B cell (primary cell): ENCODE measurements at regions not wholly inside any gene's neighbourhood (a gene's known extent, or its start where the extent isn't known, plus 50 kb on each side); places are given as distances from the start of the nearest gene placed in this dataset.

Source experiments
- ATAC-seq: fragments of 200-7000 bp; cut with Tn5 transposase; one replicate; pipeline ENCODE4 v1.10.0; 2021; ENCODE audit warnings: low read depth, mild to moderate bottlenecking, moderate number of reproducible peaks, moderate library complexity
- CTCF ChIA-PET: fragments of 350-600 bp; sonication (Branson Sonifier 250); formaldehyde crosslinking; loops from one replicate; lab custom pipeline; 2021; ENCODE audit warnings: antibody characterized with exemption, inconsistent platforms; lab: Charles Lee
- POLR2A ChIA-PET: fragments of 350-600 bp; sonication (Branson Sonifier 250); formaldehyde crosslinking; loops from one replicate; lab custom pipeline; 2021; ENCODE audit warnings: antibody characterized with exemption; lab: Charles Lee
- DNase-seq: peaks from one replicate; pipeline ENCODE4 v3.0.0; 2013
- H2AFZ ChIP-seq: 2 replicates; pipeline ENCODE4 v1.6.1; 2012; ENCODE audit warnings: mild to moderate bottlenecking, low read depth, low read length; ENCODE audit not compliant: insufficient read depth, poor library complexity, severe bottlenecking
- H3K27ac ChIP-seq, 2 donors: 1 replicate in 1 of 2; 2 replicates in 1 of 2; pipeline ENCODE4 v1.5.1; 2012 to 2013; ENCODE audit warnings: low read length in 2 of 2, mild to moderate bottlenecking in 2 of 2, moderate library complexity in 1 of 2
- H3K27me3 ChIP-seq, 4 experiments: fragments of 200-600 bp in 1 of 4; sonication (generic) in 1 of 4; replicated peaks in 1 of 4; 1 replicate in 2 of 4; 2 replicates in 2 of 4; pipeline versions ENCODE4 v1.6.1 to v1.7.0; 2013 to 2016; ENCODE audit warnings: low read length in 3 of 4, mild to moderate bottlenecking in 2 of 4, mixed read lengths in 1 of 4, moderate library complexity in 1 of 4; ENCODE audit not compliant: insufficient read depth in 4 of 4, control insufficient read depth in 3 of 4; ENCODE audit errors: control extremely low read depth in 1 of 4
- H3K36me3 ChIP-seq, 2 experiments: replicated peaks in 1 of 2; 1 replicate in 1 of 2; 2 replicates in 1 of 2; pipeline versions ENCODE4 v1.6.1 to v1.7.1; 2013; ENCODE audit warnings: low read length in 1 of 2; ENCODE audit not compliant: insufficient read depth in 2 of 2, control insufficient read depth in 1 of 2; ENCODE audit errors: control extremely low read depth in 1 of 2, extremely low read depth in 1 of 2
- H3K4me1 ChIP-seq, 2 donors: fragments of 200-600 bp in 1 of 2; sonication (generic) in 1 of 2; 1 replicate in 1 of 2; 2 replicates in 1 of 2; pipeline versions ENCODE4 v1.5.1 to v1.6.1; 2013 to 2017; ENCODE audit warnings: low read length in 2 of 2; ENCODE audit not compliant: control insufficient read depth in 2 of 2, insufficient read depth in 2 of 2
- H3K4me2 ChIP-seq: replicated peaks from 2 replicates; pipeline ENCODE3; 2012; ENCODE audit warnings: mild to moderate bottlenecking, low read depth, low read length; ENCODE audit not compliant: poor library complexity, severe bottlenecking
- H3K4me3 ChIP-seq, 5 experiments: fragments of 200-600 bp in 1 of 5; sonication (generic) in 1 of 5; 1 replicate in 3 of 5; 2 replicates in 2 of 5; pipeline versions ENCODE4 v1.5.1 to v1.7.0; 2011 to 2016; ENCODE audit warnings: low read length in 4 of 5, mild to moderate bottlenecking in 4 of 5, low read depth in 2 of 5, control low read depth in 1 of 5, moderate library complexity in 1 of 5; ENCODE audit not compliant: insufficient read depth in 1 of 5; ENCODE audit errors: control extremely low read depth in 1 of 5, extremely low read depth in 1 of 5
- H3K79me2 ChIP-seq: fragments of 200-600 bp; sonication (generic); one replicate; pipeline ENCODE4 v1.6.0; 2016; ENCODE audit warnings: low read length; ENCODE audit not compliant: control insufficient read depth, insufficient read depth
- H3K9ac ChIP-seq: fragments of 200-600 bp; sonication (generic); 2 replicates; pipeline ENCODE4 v1.6.1; 2017; ENCODE audit warnings: mild to moderate bottlenecking, low read length, moderate library complexity
- H3K9me3 ChIP-seq, 3 donors: one replicate each; pipeline versions ENCODE4 v1.6.1 to v1.7.1; 2013; ENCODE audit warnings: low read length in 2 of 3; ENCODE audit not compliant: control insufficient read depth in 2 of 3, insufficient read depth in 1 of 3; ENCODE audit errors: control extremely low read depth in 1 of 3
- H4K20me1 ChIP-seq: 2 replicates; pipeline ENCODE4 v1.6.0; 2012; ENCODE audit warnings: mild to moderate bottlenecking, low read length; ENCODE audit not compliant: insufficient read depth, control insufficient read depth, poor library complexity, severe bottlenecking
- H3K27ac Mint-ChIP-seq: one replicate; pipeline ENCODE4 v1.8.0; 2021; ENCODE audit warnings: mixed read lengths
- H3K27me3 Mint-ChIP-seq: one replicate; pipeline ENCODE4 v1.8.0; 2021; ENCODE audit warnings: mixed read lengths
- H3K4me1 Mint-ChIP-seq: one replicate; pipeline ENCODE4 v1.8.0; 2021; ENCODE audit warnings: mixed read lengths
- H3K4me3 Mint-ChIP-seq: one replicate; pipeline ENCODE4 v1.8.0; 2021; ENCODE audit warnings: mixed read lengths
- H3K9me3 Mint-ChIP-seq: one replicate; pipeline ENCODE4 v1.8.0; 2022; ENCODE audit warnings: mixed read lengths; ENCODE audit not compliant: insufficient read depth
- EZH2 ChIP-seq: IDR thresholded peaks from 2 replicates; pipeline ENCODE4 v1.6.1; 2012; ENCODE audit warnings: borderline replicate concordance, low read depth, mild to moderate bottlenecking, moderate library complexity, low read length; ENCODE audit not compliant: insufficient read depth, poor library complexity, severe bottlenecking
- WGBS: methylation state at CpG from one replicate; pipeline ENCODE4 v1.1.5; 2013; ENCODE audit warnings: missing lambda C conversion rate; ENCODE audit not compliant: insufficient coverage; 5-methylcytosine and 5-hydroxymethylcytosine counted together
- intact Hi-C: fragments of 100-400 bp; cut with micrococcal nuclease; formaldehyde crosslinking; loops from one replicate; pipeline ENCODE4 v1.10.0; 2022
- TF ChIP-seq, protein P1 (sequence below): fragments of 200-600 bp; IDR thresholded peaks from one replicate; pipeline ENCODE4 v1.8.0; 2022; ENCODE audit warnings: antibody characterized with exemption, mild to moderate bottlenecking

GRCh38 chr1:185568155-185569123, 165.8 kb upstream of the HMCN1 start:
- peaks cover 22 to 34% of the 10 kb centered on the region in 2 donors for H3K4me1 ChIP-seq
- ChIA-PET POLR2A (no interaction called here), CTCF (interaction anchor here (1.1 to 2.0 kb wide), 2 partner anchors 31 to 101 kb away, joined by 4 to 5 read pairs; no protein-coding TSS in a partner anchor)
- H3K36me3 ChIP-seq: no peaks in the 10 kb centered on the region
- no peak overlapping the region for H3K4me2 ChIP-seq
- no peaks in the 10 kb centered on the region for H3K27me3 Mint-ChIP-seq
- no peak overlapping the region for H3K9ac ChIP-seq
- peaks cover 40% of the 10 kb centered on the region for H3K4me1 Mint-ChIP-seq
- DNase-seq (no peak), ATAC-seq (no peak)
- H3K4me3 ChIP-seq: no peak overlapping the region
- H4K20me1 ChIP-seq: no peaks in the 10 kb centered on the region
- H3K27ac ChIP-seq: no peak overlapping the region
- H3K9me3 Mint-ChIP-seq: no peaks in the 10 kb centered on the region
- no peak overlapping the region for H3K27ac Mint-ChIP-seq
- H3K9me3 ChIP-seq: no peaks in the 10 kb centered on the region
- intact Hi-C loops: loop anchor here (5.0 kb wide), 1 partner anchor 41 kb away; no protein-coding TSS in a partner anchor
- no peaks in the 10 kb centered on the region for H3K79me2 ChIP-seq
- no peaks in the 10 kb centered on the region for H3K27me3 ChIP-seq
- H2AFZ ChIP-seq: no peak overlapping the region
- no CpG with 5 or more reads among the region's 3 CpGs for WGBS
- no peak overlapping the region for H3K4me3 Mint-ChIP-seq
- no peak for TF ChIP-seq EZH2
- TF ChIP-seq, protein P1, sequence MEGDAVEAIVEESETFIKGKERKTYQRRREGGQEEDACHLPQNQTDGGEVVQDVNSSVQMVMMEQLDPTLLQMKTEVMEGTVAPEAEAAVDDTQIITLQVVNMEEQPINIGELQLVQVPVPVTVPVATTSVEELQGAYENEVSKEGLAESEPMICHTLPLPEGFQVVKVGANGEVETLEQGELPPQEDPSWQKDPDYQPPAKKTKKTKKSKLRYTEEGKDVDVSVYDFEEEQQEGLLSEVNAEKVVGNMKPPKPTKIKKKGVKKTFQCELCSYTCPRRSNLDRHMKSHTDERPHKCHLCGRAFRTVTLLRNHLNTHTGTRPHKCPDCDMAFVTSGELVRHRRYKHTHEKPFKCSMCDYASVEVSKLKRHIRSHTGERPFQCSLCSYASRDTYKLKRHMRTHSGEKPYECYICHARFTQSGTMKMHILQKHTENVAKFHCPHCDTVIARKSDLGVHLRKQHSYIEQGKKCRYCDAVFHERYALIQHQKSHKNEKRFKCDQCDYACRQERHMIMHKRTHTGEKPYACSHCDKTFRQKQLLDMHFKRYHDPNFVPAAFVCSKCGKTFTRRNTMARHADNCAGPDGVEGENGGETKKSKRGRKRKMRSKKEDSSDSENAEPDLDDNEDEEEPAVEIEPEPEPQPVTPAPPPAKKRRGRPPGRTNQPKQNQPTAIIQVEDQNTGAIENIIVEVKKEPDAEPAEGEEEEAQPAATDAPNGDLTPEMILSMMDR: no peak
